VCaP (cell line): ENCODE measurements at regions not wholly inside any gene's neighbourhood (a gene's known extent, or its start where the extent isn't known, plus 50 kb on each side); places are given as distances from the start of the nearest gene placed in this dataset.
"Not testable (repeated sequence)": the region's sequence is repeated elsewhere in the genome, so short reads cannot be mapped to it uniquely, and the experiment has no call there.

ENCODE experiments used
- H3K27ac ChIP-seq: fragments of 450-650 bp; 2 replicates; pipeline ENCODE4 v1.5.1; 2017
- TF ChIP-seq, protein P1 (sequence below): fragments of 450-650 bp; conservative IDR thresholded peaks from 2 replicates; pipeline ENCODE4 v1.5.1; 2017; ENCODE audit warnings: mild to moderate bottlenecking, moderate library complexity

DNA sequence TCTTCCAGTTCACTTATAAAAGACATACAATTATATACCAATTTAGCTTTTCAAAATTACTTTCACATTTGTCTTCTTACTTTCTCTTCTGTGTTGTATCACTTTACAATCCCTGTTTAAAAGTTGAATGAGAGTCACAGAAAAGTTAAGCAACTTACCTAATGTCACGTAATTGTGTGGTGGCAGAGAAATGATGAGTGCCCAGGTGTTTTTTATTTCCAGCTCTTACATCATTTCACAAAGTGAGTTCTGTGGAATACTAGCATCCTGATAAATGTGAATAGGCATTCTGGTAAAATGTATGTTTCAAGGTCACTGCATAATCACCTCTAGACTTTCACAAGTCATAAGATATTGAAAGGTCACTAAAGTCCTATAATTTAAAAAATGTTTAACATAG is 133.0 kb upstream of the FIBIN start:
- TF ChIP-seq, protein P1, sequence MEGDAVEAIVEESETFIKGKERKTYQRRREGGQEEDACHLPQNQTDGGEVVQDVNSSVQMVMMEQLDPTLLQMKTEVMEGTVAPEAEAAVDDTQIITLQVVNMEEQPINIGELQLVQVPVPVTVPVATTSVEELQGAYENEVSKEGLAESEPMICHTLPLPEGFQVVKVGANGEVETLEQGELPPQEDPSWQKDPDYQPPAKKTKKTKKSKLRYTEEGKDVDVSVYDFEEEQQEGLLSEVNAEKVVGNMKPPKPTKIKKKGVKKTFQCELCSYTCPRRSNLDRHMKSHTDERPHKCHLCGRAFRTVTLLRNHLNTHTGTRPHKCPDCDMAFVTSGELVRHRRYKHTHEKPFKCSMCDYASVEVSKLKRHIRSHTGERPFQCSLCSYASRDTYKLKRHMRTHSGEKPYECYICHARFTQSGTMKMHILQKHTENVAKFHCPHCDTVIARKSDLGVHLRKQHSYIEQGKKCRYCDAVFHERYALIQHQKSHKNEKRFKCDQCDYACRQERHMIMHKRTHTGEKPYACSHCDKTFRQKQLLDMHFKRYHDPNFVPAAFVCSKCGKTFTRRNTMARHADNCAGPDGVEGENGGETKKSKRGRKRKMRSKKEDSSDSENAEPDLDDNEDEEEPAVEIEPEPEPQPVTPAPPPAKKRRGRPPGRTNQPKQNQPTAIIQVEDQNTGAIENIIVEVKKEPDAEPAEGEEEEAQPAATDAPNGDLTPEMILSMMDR = no peak
- no peak overlapping the region for H3K27ac ChIP-seq

- no peak overlapping the region for H3K27ac ChIP-seq
- TF ChIP-seq, protein P1 = no peak
These were observed 131.1 kb upstream of the FIBIN start for GRCh38 chr11:26862801-26863200.

DNA sequence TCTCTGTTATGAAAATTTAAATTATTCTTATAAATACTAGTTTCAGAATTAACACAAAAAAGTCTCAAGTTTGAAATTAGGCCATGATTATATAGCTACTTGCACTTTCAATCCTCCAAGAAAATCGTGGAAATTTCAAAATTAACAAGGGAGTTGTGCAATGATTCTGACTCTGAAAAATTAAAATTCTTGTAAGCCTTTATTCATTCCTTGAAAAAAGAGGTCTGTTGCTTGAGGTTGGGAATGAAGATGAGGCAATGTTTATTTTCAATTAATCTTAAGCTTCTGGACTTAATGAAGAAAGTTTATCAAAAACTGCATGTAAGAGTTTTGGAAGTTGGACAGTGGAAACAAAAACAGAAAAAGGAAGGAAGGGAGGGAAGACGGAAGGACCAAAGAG is 128.2 kb upstream of the FIBIN start:
- TF ChIP-seq, protein P1 = no peak
- no peak overlapping the region for H3K27ac ChIP-seq

DNA sequence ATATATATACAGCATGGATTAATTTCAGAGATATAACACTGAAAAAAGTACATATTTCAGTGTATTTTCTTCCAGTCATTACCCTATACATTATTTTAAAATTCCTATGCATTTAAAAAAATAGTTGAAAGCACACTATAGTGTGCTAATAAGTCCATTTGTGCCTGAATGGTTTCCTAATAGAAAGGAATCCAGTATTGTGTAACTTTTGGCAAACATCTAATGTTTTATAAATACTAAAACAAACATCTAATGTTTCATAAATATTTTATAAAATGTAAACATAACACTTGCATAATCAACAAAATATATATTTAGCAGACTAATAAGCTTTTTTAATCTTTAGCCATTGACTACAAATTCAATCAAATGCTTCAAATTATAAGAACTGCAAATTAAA is 126.6 kb upstream of the FIBIN start:
- TF ChIP-seq, protein P1 = no peak
- no peak overlapping the region for H3K27ac ChIP-seq

DNA sequence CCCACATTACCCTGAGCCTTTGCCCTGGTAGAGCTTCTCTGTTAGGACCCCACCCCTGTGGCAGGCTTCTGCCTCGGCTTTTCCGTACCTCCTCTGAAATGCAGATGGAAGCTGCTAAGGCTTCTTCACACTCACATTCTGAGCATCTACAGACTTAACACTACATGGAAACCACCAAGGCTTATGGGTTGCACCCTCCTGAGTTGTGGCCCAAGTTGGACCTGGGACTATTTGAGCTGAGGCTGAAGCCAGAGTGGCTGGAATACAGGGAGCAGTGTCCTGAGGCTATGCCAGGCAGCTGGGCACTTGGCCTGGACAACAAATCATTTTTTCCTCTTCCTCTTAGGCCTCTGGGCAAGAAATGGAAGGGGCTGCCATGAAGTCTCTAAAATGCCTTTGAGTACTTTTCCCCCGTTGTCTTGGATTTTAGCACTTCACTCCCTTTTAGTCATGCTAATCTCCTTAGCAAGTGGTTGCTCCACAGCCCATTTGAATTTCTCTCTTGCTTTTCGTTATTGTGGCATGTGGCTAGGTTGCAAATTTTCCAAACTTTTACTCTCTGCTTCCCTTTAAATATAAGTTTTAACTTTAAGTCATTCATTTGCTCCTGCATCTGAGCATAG is 114.8 kb upstream of the FIBIN start:
- no peak overlapping the region for H3K27ac ChIP-seq
- TF ChIP-seq, protein P1 = no peak

- not testable (repeated sequence) for H3K27ac ChIP-seq
These were observed 111.5 kb upstream of the FIBIN start for GRCh38 chr11:26882363-26882880.

GRCh38 chr11:26891501-26891900 is 102.4 kb upstream of the FIBIN start:
- TF ChIP-seq, protein P1 = no peak
- H3K27ac ChIP-seq = no peak overlapping the region

- no peak overlapping the region for H3K27ac ChIP-seq
- TF ChIP-seq, protein P1 = no peak
These were observed 97.2 kb upstream of the FIBIN start for GRCh38 chr11:26896719-26897118.
